Aorta (tissue), 5 donors: ENCODE measurements at regions not wholly inside any gene's neighbourhood (a gene's known extent, or its start where the extent isn't known, plus 50 kb on each side); places are given as distances from the start of the nearest gene placed in this dataset.

ENCODE experiments used
- ATAC-seq: fragments of 200-7000 bp; cut with Tn5 transposase; one replicate; pipeline ENCODE4 v1.9.1; 2022; ENCODE audit warnings: moderate library complexity; ENCODE audit not compliant: low FRiP score
- DNase-seq, 2 donors: peaks; one replicate each; pipeline ENCODE4 v3.0.0-alpha.2; 2020
- H3K27ac ChIP-seq, 2 donors: one replicate each; pipeline ENCODE4 v1.5.1; 2013; ENCODE audit warnings: low read length in 2 of 2, mild to moderate bottlenecking in 2 of 2, moderate library complexity in 2 of 2, control low read depth in 1 of 2, inconsistent platforms in 1 of 2, low read depth in 1 of 2
- H3K27me3 ChIP-seq, 2 donors: one replicate each; pipeline ENCODE4 v1.6.1; 2013; ENCODE audit warnings: control low read depth in 1 of 2, low read length in 1 of 2, mild to moderate bottlenecking in 1 of 2, moderate library complexity in 1 of 2; ENCODE audit not compliant: insufficient read depth in 2 of 2, control insufficient read depth in 1 of 2
- H3K36me3 ChIP-seq, 2 donors: one replicate each; pipeline ENCODE4 v1.6.1; 2013; ENCODE audit warnings: control low read depth in 1 of 2, low read length in 1 of 2, mild to moderate bottlenecking in 1 of 2; ENCODE audit not compliant: insufficient read depth in 2 of 2, control insufficient read depth in 1 of 2
- H3K4me1 ChIP-seq, 2 donors: one replicate each; pipeline ENCODE4 v1.6.1; 2013; ENCODE audit warnings: low read length in 2 of 2, control low read depth in 1 of 2, mild to moderate bottlenecking in 1 of 2, moderate library complexity in 1 of 2; ENCODE audit not compliant: insufficient read depth in 2 of 2, control insufficient read depth in 1 of 2
- H3K4me3 ChIP-seq, 2 donors: one replicate each; pipeline ENCODE4 v1.5.1; 2013; ENCODE audit warnings: low read length in 2 of 2, control low read depth in 1 of 2, mild to moderate bottlenecking in 1 of 2
- H3K9me3 ChIP-seq: one replicate; pipeline ENCODE4 v1.6.1; 2013; ENCODE audit warnings: mild to moderate bottlenecking, low read length; ENCODE audit not compliant: control insufficient read depth
- WGBS, 2 donors: extraction: QIAGEN DNeasy Blood & Tissue Kit; methylation state at CpG; one replicate each; pipeline ENCODE4 v1.1.7; 2013; 5-methylcytosine and 5-hydroxymethylcytosine counted together
- intact Hi-C, 2 donors: fragments of 100-400 bp; cut with DNase I; formaldehyde crosslinking; loops; one replicate each; pipeline versions ENCODE4 v1.14.2 to v1.15.0; 2022
- donor health status: healthy with polysubstance abuse.
- donor health status: Bipolar disorder and iron deficiency.
- donor health status: DM: no; HTN: no; CAD: no.
- donor health status: DM: no; HTN: no; CAD: no.
- donor health status: DM: yes; HTN: yes; CAD: no.

GRCh38 chr4:180437601-180438000 is 1805.6 kb upstream of the TENM3 start:
- ATAC-seq: no peak
- Histone ChIP-seq H3K4me3 (no peak overlapping the region), H3K27me3 (no peaks in the 10 kb centered on the region), H3K27ac (no peak overlapping the region), H3K36me3 (no peaks in the 10 kb centered on the region), H3K9me3 (no peaks in the 10 kb centered on the region), H3K4me1 (no peaks in the 10 kb centered on the region)
- 81 to 85% methylated on average over 5 of the region's 5 CpGs for WGBS, 2 donors
- no peak for DNase-seq
- intact Hi-C loops: no loop called here

DNA sequence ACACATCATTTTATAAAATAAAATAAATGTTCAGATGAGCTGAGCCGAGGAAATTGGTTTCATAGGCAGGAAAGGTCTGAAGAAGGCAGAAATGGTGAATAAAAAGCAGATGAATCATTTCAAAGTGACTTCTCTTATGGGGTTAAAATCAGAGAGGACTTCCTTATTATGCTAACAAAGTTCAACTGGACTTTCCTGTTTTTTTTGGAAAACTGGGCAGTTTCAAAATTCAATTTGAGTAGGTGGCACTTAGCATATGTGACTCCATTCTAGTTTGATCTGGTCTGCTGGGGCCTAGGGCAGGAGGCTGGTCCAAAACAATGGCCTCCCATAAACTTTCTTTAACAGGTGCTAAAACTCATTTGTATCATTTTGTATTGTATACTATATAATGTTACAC is 1794.9 kb upstream of the TENM3 start:
- intact Hi-C loops: no loop called here
- ATAC-seq: no peak
- no peaks in the 10 kb centered on the region for H3K9me3 ChIP-seq
- H3K27me3 ChIP-seq: no peaks in the 10 kb centered on the region
- no peaks in the 10 kb centered on the region for H3K4me1 ChIP-seq
- 89 to 91% methylated on average over 1 of the region's 1 CpG for WGBS, 2 donors
- no peaks in the 10 kb centered on the region for H3K36me3 ChIP-seq
- H3K4me3 ChIP-seq: no peak overlapping the region
- no peak overlapping the region for H3K27ac ChIP-seq
- DNase-seq: no peak

DNA sequence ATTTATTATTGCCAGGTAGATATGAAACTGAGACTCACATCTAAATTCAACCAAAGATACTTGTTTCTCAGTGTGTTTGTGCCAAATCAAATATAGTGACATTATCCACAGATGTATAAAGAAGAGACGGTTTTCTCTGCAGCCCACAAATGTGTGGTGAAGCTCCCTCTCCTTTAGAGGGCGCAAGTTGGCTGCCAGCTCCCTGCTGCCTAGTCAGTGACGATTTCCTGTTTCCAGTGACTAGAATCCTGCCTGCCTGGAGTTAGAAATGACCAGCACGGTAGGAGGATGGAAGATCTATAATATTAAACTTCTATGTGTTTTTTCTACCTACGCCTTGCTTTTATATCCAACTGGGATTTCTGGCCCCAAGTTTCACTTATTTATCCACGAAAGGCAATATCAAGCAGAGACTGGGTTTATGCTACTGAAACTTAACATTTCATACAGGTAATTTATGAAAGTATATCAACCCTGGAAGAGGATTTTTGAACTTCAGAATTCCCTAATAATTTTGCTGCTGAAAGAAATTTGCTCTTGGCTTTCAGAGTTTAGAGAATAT is 1793.7 kb upstream of the TENM3 start:
- Histone ChIP-seq H3K4me3 (no peak overlapping the region), H3K36me3 (no peaks in the 10 kb centered on the region), H3K27me3 (no peaks in the 10 kb centered on the region), H3K4me1 (no peaks in the 10 kb centered on the region), H3K9me3 (no peaks in the 10 kb centered on the region), H3K27ac (no peak overlapping the region)
- WGBS, 2 donors: 41 to 42% methylated on average over 6 of the region's 6 CpGs
- intact Hi-C loops: no loop called here
- DNase-seq (no peak), ATAC-seq (no peak)

DNA sequence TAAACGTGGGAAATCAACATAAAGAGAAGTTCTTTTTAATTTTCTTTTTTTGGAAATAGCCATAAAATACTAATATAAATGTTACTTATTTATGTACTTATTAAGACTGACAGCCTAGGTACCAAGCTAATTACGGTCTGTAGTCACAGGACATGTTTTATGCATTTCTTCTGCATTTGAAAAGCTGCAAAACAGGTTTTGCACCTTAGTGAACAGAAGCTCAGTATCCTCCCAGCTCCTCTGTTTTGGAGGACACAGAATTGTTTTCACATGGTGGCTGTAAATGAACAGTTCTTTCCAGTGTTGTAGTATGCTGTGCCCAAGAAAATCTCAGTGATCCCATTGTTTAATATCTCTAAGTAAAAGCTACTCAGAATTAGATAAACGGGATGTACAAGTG is 1788.0 kb upstream of the TENM3 start:
- 79 to 80% methylated on average over 3 of the region's 3 CpGs for WGBS, 2 donors
- DNase-seq (no peak), ATAC-seq (no peak)
- no peaks in the 10 kb centered on the region for H3K27me3 ChIP-seq
- no peaks in the 10 kb centered on the region for H3K4me1 ChIP-seq
- H3K36me3 ChIP-seq: no peaks in the 10 kb centered on the region
- intact Hi-C loops: no loop called here
- no peak overlapping the region for H3K27ac ChIP-seq
- H3K9me3 ChIP-seq: no peaks in the 10 kb centered on the region
- H3K4me3 ChIP-seq: no peak overlapping the region

GRCh38 chr4:180456928-180457327 is 1786.3 kb upstream of the TENM3 start:
- intact Hi-C loops: no loop called here
- no peaks in the 10 kb centered on the region for H3K4me1 ChIP-seq
- WGBS, 2 donors: 91 to 93% methylated on average over 12 of the region's 12 CpGs
- DNase-seq (no peak), ATAC-seq (no peak)
- no peaks in the 10 kb centered on the region for H3K9me3 ChIP-seq
- H3K27ac ChIP-seq: no peak overlapping the region
- no peaks in the 10 kb centered on the region for H3K36me3 ChIP-seq
- H3K27me3 ChIP-seq: no peaks in the 10 kb centered on the region
- H3K4me3 ChIP-seq: no peak overlapping the region

DNA sequence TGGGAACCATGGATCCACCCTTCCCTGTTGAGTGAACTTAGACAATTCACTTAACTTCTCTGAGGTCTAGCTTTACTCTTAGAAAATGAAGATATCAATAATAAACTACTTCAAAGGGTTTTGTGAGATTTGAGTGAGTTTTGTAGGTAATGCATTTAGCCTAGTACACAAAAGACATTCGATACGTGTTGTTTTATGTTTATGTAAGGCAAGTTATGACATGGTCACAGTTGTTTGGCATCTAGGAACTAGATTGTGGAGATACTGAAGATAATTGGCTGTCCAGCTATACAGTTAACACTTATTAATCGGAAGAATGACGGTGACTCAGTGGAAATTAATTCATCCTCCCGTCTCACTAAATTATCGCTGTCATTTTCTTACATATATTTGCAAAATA is 1781.1 kb upstream of the TENM3 start:
- WGBS, 2 donors: 90 to 91% methylated on average over 6 of the region's 6 CpGs
- no peak for ATAC-seq
- intact Hi-C loops: no loop called here

DNA sequence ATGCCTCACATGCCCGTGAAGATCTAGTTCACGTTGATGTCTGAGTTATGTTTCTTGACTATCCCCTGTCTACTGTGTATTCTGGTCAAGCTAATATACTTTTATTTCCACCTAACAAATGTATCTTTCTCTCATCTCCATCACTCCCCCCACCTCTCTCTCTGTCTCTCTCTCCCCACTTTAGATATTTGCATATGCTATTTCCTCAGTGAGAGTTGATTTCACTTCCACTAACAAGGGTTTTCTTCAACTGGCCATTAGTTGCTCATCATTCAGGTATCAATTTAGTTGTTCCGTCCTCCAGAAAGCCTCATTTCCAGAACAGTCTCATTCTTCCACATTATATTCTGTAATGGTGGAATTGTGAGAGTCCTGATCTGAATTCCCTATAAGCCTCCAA is 1777.8 kb upstream of the TENM3 start:
- ATAC-seq (no peak), DNase-seq (no peak)
- intact Hi-C loops: no loop called here
- H3K27ac ChIP-seq: no peak overlapping the region
- WGBS, 2 donors: 92 to 93% methylated on average over 3 of the region's 3 CpGs
- no peaks in the 10 kb centered on the region for H3K36me3 ChIP-seq
- H3K27me3 ChIP-seq: no peaks in the 10 kb centered on the region
- H3K4me1 ChIP-seq: no peaks in the 10 kb centered on the region
- no peak overlapping the region for H3K4me3 ChIP-seq
- H3K9me3 ChIP-seq: no peaks in the 10 kb centered on the region

More for the DNA sequence above, 1781.1 kb upstream of the TENM3 start:
- H3K4me3 ChIP-seq: no peak overlapping the region
- no peaks in the 10 kb centered on the region for H3K9me3 ChIP-seq
- H3K4me1 ChIP-seq: no peaks in the 10 kb centered on the region
- DNase-seq: no peak
- no peaks in the 10 kb centered on the region for H3K36me3 ChIP-seq
- H3K27me3 ChIP-seq: no peaks in the 10 kb centered on the region
- H3K27ac ChIP-seq: no peak overlapping the region

DNA sequence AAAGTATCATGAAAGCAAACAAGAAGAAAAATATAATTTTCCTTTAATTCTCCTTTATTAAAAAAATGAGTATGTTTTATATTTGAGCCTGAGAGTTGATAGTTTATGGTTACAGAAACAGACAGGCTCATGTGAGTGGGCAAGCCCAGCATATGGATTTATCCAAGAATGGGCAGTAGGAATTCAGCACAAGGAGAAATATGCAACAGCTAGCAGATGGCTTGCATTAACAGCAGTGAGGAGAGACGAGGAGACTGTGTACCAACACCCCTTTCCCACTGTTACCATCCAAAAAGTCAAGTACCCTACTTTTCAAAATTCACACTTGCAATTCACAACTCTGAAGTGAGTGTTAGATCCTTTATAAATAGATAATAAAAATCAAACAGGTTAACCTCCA is 1760.2 kb upstream of the TENM3 start:
- Histone ChIP-seq H3K4me3 (no peak overlapping the region), H3K9me3 (no peaks in the 10 kb centered on the region), H3K4me1 (no peaks in the 10 kb centered on the region), H3K27me3 (no peaks in the 10 kb centered on the region), H3K36me3 (no peaks in the 10 kb centered on the region), H3K27ac (no peak overlapping the region)
- DNase-seq (no peak), ATAC-seq (no peak)
- 17 to 24% methylated on average over 1 of the region's 1 CpG for WGBS, 2 donors
- intact Hi-C loops: no loop called here

DNA sequence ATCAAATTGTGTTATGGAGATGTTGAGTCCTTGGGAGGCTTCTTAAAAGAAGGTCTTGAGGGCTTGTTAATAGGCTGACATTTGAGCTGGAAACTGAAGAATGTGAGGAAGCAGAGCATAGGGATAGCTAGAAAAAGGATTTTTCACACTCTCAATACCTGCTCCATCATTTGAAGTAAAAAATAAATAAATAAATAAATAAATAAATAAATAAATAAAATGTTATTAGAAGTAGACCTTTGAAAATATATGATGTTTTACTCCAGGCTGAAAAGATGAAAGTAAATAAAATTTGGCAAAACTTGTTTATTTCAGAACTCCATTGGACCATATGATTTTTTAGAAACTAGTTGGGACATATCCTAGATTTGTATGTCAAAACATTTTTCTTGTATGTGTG is 1757.8 kb upstream of the TENM3 start:
- no peak overlapping the region for H3K27ac ChIP-seq
- no peaks in the 10 kb centered on the region for H3K27me3 ChIP-seq
- DNase-seq: no peak
- no peaks in the 10 kb centered on the region for H3K4me1 ChIP-seq
- intact Hi-C loops: no loop called here
- no peaks in the 10 kb centered on the region for H3K36me3 ChIP-seq
- H3K9me3 ChIP-seq: no peaks in the 10 kb centered on the region
- H3K4me3 ChIP-seq: no peak overlapping the region
- no peak for ATAC-seq
